ENCODE measurements at regions not wholly inside any gene's neighbourhood (a gene's known extent, or its start where the extent isn't known, plus 50 kb on each side); places are given as distances from the start of the nearest gene placed in this dataset.

- no peak for TF ChIP-seq EZH2 (IDR thresholded peaks at IDR 0.05; ENCODE audit: low read depth)
- TF ChIP-seq, protein P1, sequence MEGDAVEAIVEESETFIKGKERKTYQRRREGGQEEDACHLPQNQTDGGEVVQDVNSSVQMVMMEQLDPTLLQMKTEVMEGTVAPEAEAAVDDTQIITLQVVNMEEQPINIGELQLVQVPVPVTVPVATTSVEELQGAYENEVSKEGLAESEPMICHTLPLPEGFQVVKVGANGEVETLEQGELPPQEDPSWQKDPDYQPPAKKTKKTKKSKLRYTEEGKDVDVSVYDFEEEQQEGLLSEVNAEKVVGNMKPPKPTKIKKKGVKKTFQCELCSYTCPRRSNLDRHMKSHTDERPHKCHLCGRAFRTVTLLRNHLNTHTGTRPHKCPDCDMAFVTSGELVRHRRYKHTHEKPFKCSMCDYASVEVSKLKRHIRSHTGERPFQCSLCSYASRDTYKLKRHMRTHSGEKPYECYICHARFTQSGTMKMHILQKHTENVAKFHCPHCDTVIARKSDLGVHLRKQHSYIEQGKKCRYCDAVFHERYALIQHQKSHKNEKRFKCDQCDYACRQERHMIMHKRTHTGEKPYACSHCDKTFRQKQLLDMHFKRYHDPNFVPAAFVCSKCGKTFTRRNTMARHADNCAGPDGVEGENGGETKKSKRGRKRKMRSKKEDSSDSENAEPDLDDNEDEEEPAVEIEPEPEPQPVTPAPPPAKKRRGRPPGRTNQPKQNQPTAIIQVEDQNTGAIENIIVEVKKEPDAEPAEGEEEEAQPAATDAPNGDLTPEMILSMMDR (conservative IDR thresholded peaks at IDR 0.05), result no peak
These were observed 183.3 kb downstream of the DEPDC1B start for GRCh38 chr5:60516688-60517087.
